Fibroblast of pulmonary artery (primary cell): ENCODE measurements at regions not wholly inside any gene's neighbourhood (a gene's known extent, or its start where the extent isn't known, plus 50 kb on each side); places are given as distances from the start of the nearest gene placed in this dataset.
"Not testable (repeated sequence)": the region's sequence is repeated elsewhere in the genome, so short reads cannot be mapped to it uniquely, and the experiment has no call there.

Experiments
- DNase-seq: peaks from one replicate; pipeline ENCODE4 v3.0.0-alpha.2; 2010; ENCODE audit warnings: low read depth
- H3K4me3 ChIP-seq: replicated peaks from 2 replicates; pipeline ENCODE4 v1.5.1; 2011; ENCODE audit warnings: low read depth, mild to moderate bottlenecking, control low read depth, low read length, moderate library complexity
- CTCF ChIP-seq: IDR thresholded peaks from 2 replicates; pipeline ENCODE4 v1.5.1; 2011; ENCODE audit warnings: mild to moderate bottlenecking, control low read depth, low read length, inconsistent platforms; ENCODE audit errors: missing control alignments

GRCh38 chr2:176907341-176907740, 305.3 kb upstream of the HNRNPA3 start:
- no peak for TF ChIP-seq CTCF
- no peak for DNase-seq
- no peak overlapping the region for H3K4me3 ChIP-seq

GRCh38 chr2:176910828-176911227, 301.8 kb upstream of the HNRNPA3 start:
- DNase-seq: no peak
- TF ChIP-seq CTCF: no peak
- H3K4me3 ChIP-seq: no peak overlapping the region

GRCh38 chr2:176913955-176914354, 298.6 kb upstream of the HNRNPA3 start:
- TF ChIP-seq CTCF: no peak
- no peak for DNase-seq
- H3K4me3 ChIP-seq: no peak overlapping the region

- H3K4me3 ChIP-seq: no peak overlapping the region
- no peak for TF ChIP-seq CTCF
- no peak for DNase-seq
These were observed 298.2 kb upstream of the HNRNPA3 start for GRCh38 chr2:176914371-176914770.

- not testable (repeated sequence) for DNase-seq, H3K4me3 ChIP-seq
These were observed 290.0 kb upstream of the HNRNPA3 start for GRCh38 chr2:176922545-176922944.

GRCh38 chr2:176923205-176923604, 289.4 kb upstream of the HNRNPA3 start:
- no peak for DNase-seq
- H3K4me3 ChIP-seq: no peak overlapping the region
- no peak for TF ChIP-seq CTCF

- H3K4me3 ChIP-seq: no peak overlapping the region
- no peak for TF ChIP-seq CTCF
- DNase-seq: no peak
These were observed 287.6 kb upstream of the HNRNPA3 start for GRCh38 chr2:176924909-176925534.

- no peak for DNase-seq
- no peak overlapping the region for H3K4me3 ChIP-seq
- no peak for TF ChIP-seq CTCF
These were observed 286.1 kb upstream of the HNRNPA3 start for GRCh38 chr2:176926453-176926852.

- DNase-seq, H3K4me3 ChIP-seq: not testable (repeated sequence)
These were observed 283.2 kb upstream of the HNRNPA3 start for GRCh38 chr2:176929387-176929786.
